T-helper 1 cell treated with Interleukin-12 subunit alpha and Interleukin-12 subunit beta and Interleukin-4 antibody, amounts not matched to agents 30 μg/mL and 1 μg/mL, for 36 hours (primary cell): ENCODE measurements at regions not wholly inside any gene's neighbourhood (a gene's known extent, or its start where the extent isn't known, plus 50 kb on each side); places are given as distances from the start of the nearest gene placed in this dataset.

Experiments
- H3K27ac Mint-ChIP-seq: one replicate; pipeline ENCODE4 v1.8.0; 2021; ENCODE audit warnings: mild to moderate bottlenecking, mixed read lengths
- H3K27me3 Mint-ChIP-seq: one replicate; pipeline ENCODE4 v1.8.0; 2021; ENCODE audit warnings: low read depth, mixed read lengths
- H3K36me3 Mint-ChIP-seq: one replicate; pipeline ENCODE4 v1.8.0; 2021; ENCODE audit warnings: low read depth, mixed read lengths
- H3K4me1 Mint-ChIP-seq: one replicate; pipeline ENCODE4 v1.8.0; 2021; ENCODE audit warnings: low read depth, mixed read lengths
- H3K4me3 Mint-ChIP-seq: one replicate; pipeline ENCODE4 v1.8.0; 2021; ENCODE audit warnings: mild to moderate bottlenecking, moderate library complexity, mixed read lengths
- H3K9me3 Mint-ChIP-seq: one replicate; pipeline ENCODE4 v1.8.0; 2021; ENCODE audit warnings: mixed read lengths

DNA sequence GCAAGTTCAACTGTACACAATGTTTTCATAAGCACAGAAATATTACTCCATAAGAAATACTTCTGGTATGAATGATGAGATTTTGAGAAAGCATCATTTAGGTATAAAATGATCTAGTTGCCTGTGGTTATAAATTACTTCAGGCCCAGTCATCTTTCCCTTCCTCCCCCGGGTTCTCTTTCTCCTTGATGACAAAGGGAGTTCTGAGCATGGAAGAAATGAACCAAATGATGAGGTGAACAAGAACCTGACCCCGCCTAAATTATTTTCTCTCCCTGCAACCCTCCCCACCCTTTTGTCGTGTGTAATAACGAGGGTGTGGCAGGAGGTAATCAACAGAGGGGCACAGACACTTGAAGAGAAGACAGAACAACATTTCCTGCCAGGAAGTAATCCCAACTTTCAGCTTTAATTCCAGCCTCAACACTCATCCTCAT is 319.6 kb upstream of the SP8 start:
- Mint-ChIP-seq H3K9me3 (no peaks in the 10 kb centered on the region), H3K27ac (no peak overlapping the region), H3K4me1 (no peaks in the 10 kb centered on the region)

GRCh38 chr7:21107101-21107500 is 320.4 kb upstream of the SP8 start:
- Mint-ChIP-seq H3K36me3 (no peaks in the 10 kb centered on the region), H3K27ac (no peak overlapping the region), H3K4me3 (no peak overlapping the region), H3K9me3 (no peaks in the 10 kb centered on the region), H3K4me1 (no peaks in the 10 kb centered on the region), H3K27me3 (peaks cover 4% of the 10 kb centered on the region)

More for the DNA sequence above, 319.6 kb upstream of the SP8 start:
- Mint-ChIP-seq H3K4me3 (no peak overlapping the region), H3K27me3 (peaks cover 4% of the 10 kb centered on the region), H3K36me3 (no peaks in the 10 kb centered on the region)

GRCh38 chr7:21108182-21108581 is 319.7 kb upstream of the SP4 start:
- Mint-ChIP-seq H3K4me1 (no peaks in the 10 kb centered on the region), H3K9me3 (no peaks in the 10 kb centered on the region), H3K27me3 (peaks cover 1% of the 10 kb centered on the region), H3K27ac (no peak overlapping the region), H3K4me3 (no peak overlapping the region), H3K36me3 (no peaks in the 10 kb centered on the region)

DNA sequence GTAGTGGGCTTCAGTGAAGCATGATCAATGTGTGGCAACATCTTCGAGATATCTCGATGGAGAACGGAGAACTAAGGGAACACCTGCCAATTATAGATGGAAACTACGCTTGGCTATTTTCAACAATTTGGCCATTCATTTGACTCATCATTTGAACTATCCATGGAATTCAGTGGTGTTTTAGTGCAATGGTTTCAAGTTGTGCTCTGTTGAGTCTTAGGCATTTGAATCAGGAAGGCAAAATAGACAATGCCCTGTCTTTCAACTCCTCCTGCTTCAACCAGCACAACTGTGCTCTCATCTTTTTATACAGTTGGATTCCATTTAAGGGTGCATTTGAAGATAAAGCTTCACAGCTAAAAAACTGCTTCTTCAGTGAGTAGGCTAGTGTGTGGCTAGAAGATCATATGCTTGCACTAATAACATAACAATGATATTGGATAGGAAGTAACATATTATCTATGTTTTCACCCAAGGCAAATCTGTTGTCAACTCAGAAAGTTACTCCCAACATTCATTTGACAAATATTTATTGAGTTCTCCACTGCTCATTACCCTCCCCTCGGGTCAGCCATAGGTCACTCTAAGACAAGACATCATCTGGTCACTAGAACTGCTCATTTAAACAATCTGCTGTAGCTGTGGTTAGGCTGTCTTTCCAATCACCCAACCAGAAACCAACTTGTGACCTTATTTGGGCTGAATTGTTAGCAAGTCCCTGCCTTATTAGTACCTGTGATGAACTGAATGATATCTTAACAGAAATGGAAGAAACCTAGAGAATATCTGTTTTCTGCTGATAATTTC is 314.1 kb upstream of the SP4 start:
- H3K4me3 Mint-ChIP-seq: no peak overlapping the region
- no peak overlapping the region for H3K27ac Mint-ChIP-seq
- no peaks in the 10 kb centered on the region for H3K36me3 Mint-ChIP-seq
- H3K9me3 Mint-ChIP-seq: no peaks in the 10 kb centered on the region
- H3K27me3 Mint-ChIP-seq: peaks cover 4% of the 10 kb centered on the region
- H3K4me1 Mint-ChIP-seq: no peaks in the 10 kb centered on the region

DNA sequence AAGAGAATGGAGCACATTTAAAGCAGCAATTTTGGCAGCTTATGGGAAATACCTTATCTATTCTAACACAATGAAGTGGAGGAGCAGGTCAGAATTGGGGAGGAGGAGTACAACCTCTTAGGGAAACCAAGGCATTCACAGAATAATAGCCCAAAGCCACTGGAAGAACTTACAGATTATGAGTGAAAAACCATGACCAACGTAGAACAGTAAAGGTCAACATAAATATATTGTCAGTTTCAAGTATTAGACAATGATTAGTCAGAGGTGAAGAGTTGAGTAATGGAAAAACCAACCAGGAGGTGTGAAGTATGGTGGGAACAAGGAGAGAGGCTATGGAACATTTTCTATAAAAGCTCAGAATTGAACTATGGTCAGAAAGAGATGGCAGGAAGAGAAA is 304.3 kb upstream of the SP4 start:
- Mint-ChIP-seq H3K9me3 (no peaks in the 10 kb centered on the region), H3K27ac (no peak overlapping the region), H3K36me3 (no peaks in the 10 kb centered on the region), H3K27me3 (no peaks in the 10 kb centered on the region), H3K4me1 (no peaks in the 10 kb centered on the region), H3K4me3 (no peak overlapping the region)

GRCh38 chr7:21125297-21125696 is 302.6 kb upstream of the SP4 start:
- no peaks in the 10 kb centered on the region for H3K9me3 Mint-ChIP-seq
- H3K4me1 Mint-ChIP-seq: no peaks in the 10 kb centered on the region
- H3K27me3 Mint-ChIP-seq: no peaks in the 10 kb centered on the region
- H3K4me3 Mint-ChIP-seq: no peak overlapping the region
- H3K36me3 Mint-ChIP-seq: no peaks in the 10 kb centered on the region
- no peak overlapping the region for H3K27ac Mint-ChIP-seq

DNA sequence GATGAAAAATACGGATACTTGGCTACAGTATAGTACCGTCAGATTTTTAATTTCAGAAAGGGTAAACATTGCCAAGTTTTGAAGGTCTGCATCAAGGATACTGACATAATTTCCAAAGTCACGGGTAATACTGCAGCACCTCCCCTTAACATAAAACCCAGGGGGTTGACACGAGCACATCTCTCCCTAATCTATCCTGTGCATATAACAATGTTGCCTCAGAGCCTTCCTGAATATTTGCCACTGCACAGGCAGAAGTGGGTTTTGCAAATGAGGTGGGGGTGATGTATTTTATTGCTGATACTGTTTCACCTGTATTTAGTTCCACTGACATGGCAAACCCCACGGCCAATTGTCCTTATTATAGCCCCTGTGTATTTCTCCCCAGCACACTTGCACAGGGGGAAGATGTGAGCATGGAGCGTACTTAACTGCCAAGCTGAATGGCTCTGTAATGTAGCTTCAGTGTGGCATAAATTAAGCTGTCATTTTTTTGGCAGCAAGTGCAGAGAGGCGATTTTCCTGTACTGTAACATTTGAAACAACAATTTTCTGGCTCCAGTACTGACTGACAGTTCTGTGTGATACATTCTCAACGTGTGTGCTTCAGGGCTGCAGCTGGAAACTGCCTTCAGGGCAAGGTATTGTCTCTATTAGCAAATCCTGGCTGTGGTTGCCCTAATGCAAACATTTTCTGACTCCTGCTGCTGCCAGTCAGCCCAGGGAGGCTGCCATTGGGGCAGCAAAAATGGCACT is 299.6 kb upstream of the SP4 start:
- Mint-ChIP-seq H3K4me3 (no peak overlapping the region), H3K36me3 (no peaks in the 10 kb centered on the region), H3K9me3 (peaks cover 5% of the 10 kb centered on the region), H3K27me3 (no peaks in the 10 kb centered on the region), H3K27ac (no peak overlapping the region), H3K4me1 (no peaks in the 10 kb centered on the region)

DNA sequence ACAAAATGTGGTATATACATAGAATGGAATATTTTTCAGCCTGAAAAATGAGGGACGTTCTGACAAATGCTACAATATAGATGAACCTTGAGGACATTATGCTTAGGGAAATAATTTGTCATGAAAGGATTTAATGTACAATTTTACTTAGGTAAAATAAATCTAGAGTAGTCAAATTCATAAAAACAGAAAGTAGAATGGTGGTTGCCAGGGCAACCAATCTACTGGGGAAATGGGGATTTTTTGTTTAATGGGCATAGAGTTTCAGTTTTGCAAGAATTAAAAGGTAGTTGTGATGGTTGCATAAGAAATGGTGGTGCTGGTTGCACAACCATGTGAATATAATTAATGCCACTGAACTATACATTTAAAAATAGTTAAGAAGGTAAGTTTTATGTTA is 296.0 kb upstream of the SP4 start:
- Mint-ChIP-seq H3K27ac (no peak overlapping the region), H3K36me3 (no peaks in the 10 kb centered on the region), H3K4me1 (no peaks in the 10 kb centered on the region)

GRCh38 chr7:21134631-21135030 is 293.3 kb upstream of the SP4 start:
- H3K9me3 Mint-ChIP-seq: peaks cover 13% of the 10 kb centered on the region
- no peaks in the 10 kb centered on the region for H3K4me1 Mint-ChIP-seq
- no peaks in the 10 kb centered on the region for H3K36me3 Mint-ChIP-seq

More for the DNA sequence above, 296.0 kb upstream of the SP4 start:
- H3K4me3 Mint-ChIP-seq: no peak overlapping the region
- H3K9me3 Mint-ChIP-seq: peaks cover 13% of the 10 kb centered on the region
- no peaks in the 10 kb centered on the region for H3K27me3 Mint-ChIP-seq

DNA sequence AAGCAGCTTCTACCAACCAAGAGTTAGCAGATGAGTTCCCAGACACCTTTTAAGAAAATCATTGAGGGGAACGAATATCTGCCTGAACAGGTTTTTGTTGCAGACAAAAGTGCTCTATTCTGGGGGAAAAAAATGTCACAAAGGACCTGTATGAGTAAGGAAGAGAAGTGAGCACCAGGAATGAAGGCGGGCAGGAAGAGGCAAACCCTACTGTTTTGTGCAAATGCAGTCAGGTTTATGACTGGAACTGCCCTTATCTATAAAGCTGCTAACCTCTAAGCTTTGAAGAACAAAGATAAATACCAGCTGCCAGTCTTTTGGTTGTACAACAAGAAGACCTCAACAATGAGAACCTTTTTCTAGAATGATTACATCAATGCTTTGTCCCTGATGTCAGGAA is 292.4 kb upstream of the SP4 start:
- no peaks in the 10 kb centered on the region for H3K4me1 Mint-ChIP-seq
- peaks cover 13% of the 10 kb centered on the region for H3K9me3 Mint-ChIP-seq
- no peak overlapping the region for H3K27ac Mint-ChIP-seq
- H3K36me3 Mint-ChIP-seq: no peaks in the 10 kb centered on the region
- no peaks in the 10 kb centered on the region for H3K27me3 Mint-ChIP-seq
- H3K4me3 Mint-ChIP-seq: no peak overlapping the region

More at GRCh38 chr7:21134631-21135030, 293.3 kb upstream of the SP4 start:
- Mint-ChIP-seq H3K4me3 (no peak overlapping the region), H3K27me3 (no peaks in the 10 kb centered on the region), H3K27ac (no peak overlapping the region)

GRCh38 chr7:21137640-21138039 is 290.2 kb upstream of the SP4 start:
- Mint-ChIP-seq H3K4me3 (no peak overlapping the region), H3K27ac (no peak overlapping the region), H3K27me3 (no peaks in the 10 kb centered on the region), H3K4me1 (no peaks in the 10 kb centered on the region), H3K36me3 (no peaks in the 10 kb centered on the region), H3K9me3 (peaks cover 8% of the 10 kb centered on the region)

GRCh38 chr7:21140622-21141021 is 287.3 kb upstream of the SP4 start:
- Mint-ChIP-seq H3K4me3 (no peak overlapping the region), H3K27ac (no peak overlapping the region), H3K27me3 (no peaks in the 10 kb centered on the region), H3K4me1 (no peaks in the 10 kb centered on the region), H3K36me3 (no peaks in the 10 kb centered on the region), H3K9me3 (no peaks in the 10 kb centered on the region)

- no peaks in the 10 kb centered on the region for H3K36me3 Mint-ChIP-seq
- no peaks in the 10 kb centered on the region for H3K27me3 Mint-ChIP-seq
- H3K27ac Mint-ChIP-seq: no peak overlapping the region
- H3K4me3 Mint-ChIP-seq: no peak overlapping the region
- H3K9me3 Mint-ChIP-seq: no peaks in the 10 kb centered on the region
- no peaks in the 10 kb centered on the region for H3K4me1 Mint-ChIP-seq
These were observed 286.4 kb upstream of the SP4 start for GRCh38 chr7:21141476-21141875.

DNA sequence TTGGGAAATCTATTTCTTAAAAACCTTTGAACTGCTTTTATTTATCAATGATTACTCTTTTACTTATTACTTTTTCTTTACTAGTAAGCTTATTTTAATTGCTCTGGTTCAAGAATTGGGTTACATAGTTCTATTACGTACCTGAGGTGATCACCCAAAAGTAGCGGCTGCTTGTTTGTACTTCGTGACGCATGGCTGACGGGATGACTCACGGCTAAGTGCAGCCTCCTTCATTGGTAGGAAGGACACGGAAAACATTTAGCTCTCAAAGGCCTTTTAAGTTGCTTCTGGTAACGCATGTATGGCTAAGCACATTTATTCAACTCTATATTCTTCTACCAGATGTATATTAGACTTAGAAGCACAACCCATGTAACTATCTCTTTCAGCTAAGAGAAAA is 285.8 kb upstream of the SP4 start:
- no peaks in the 10 kb centered on the region for H3K4me1 Mint-ChIP-seq
- H3K9me3 Mint-ChIP-seq: no peaks in the 10 kb centered on the region
- H3K36me3 Mint-ChIP-seq: no peaks in the 10 kb centered on the region
- no peaks in the 10 kb centered on the region for H3K27me3 Mint-ChIP-seq
- H3K27ac Mint-ChIP-seq: no peak overlapping the region
- H3K4me3 Mint-ChIP-seq: no peak overlapping the region
